ENCODE measurements at regions not wholly inside any gene's neighbourhood (a gene's known extent, or its start where the extent isn't known, plus 50 kb on each side); places are given as distances from the start of the nearest gene placed in this dataset.

DNA sequence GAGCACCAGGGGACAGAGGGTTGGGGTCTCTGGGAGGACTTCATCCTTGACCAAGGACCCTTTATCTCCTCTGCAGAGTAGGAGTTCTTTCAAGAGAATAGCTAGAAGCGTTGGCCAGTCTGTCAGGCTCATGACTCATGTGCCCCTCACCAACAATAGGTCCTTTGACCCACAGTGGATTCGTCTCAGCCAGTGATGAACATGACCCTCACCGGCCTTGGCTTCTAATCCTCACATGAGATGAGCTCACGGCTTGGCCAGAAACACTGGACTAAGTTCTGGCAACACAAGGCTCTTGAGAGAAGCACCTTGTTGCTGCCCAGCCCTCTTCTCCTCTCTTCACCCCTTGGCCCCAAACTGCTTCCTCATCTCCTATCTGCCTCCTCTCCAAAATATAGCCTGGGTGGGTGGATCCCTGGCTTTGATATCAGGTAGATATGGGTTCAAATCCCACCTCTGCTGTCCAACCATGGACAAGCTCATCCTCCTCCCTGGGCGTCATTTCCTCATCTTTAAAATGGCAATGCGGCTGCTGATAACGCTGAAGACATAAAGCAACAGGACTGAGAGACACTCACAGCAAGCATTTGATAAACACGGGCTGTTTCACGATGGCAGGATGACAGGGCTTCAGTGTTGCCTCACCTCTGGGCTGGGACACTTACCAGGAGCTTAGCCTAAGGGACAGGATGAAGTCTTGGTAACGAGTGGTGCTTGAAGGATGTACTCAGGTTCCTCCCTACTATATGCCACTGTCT, 446.7 kb upstream of the PROK2 start:
- TF ChIP-seq, protein P1, sequence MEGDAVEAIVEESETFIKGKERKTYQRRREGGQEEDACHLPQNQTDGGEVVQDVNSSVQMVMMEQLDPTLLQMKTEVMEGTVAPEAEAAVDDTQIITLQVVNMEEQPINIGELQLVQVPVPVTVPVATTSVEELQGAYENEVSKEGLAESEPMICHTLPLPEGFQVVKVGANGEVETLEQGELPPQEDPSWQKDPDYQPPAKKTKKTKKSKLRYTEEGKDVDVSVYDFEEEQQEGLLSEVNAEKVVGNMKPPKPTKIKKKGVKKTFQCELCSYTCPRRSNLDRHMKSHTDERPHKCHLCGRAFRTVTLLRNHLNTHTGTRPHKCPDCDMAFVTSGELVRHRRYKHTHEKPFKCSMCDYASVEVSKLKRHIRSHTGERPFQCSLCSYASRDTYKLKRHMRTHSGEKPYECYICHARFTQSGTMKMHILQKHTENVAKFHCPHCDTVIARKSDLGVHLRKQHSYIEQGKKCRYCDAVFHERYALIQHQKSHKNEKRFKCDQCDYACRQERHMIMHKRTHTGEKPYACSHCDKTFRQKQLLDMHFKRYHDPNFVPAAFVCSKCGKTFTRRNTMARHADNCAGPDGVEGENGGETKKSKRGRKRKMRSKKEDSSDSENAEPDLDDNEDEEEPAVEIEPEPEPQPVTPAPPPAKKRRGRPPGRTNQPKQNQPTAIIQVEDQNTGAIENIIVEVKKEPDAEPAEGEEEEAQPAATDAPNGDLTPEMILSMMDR (IDR thresholded peaks at IDR 0.05), result no peak
- no peak for TF ChIP-seq POLR2A (IDR thresholded peaks at IDR 0.05)
